ENCODE measurements at regions not wholly inside any gene's neighbourhood (a gene's known extent, or its start where the extent isn't known, plus 50 kb on each side); places are given as distances from the start of the nearest gene placed in this dataset.

DNA sequence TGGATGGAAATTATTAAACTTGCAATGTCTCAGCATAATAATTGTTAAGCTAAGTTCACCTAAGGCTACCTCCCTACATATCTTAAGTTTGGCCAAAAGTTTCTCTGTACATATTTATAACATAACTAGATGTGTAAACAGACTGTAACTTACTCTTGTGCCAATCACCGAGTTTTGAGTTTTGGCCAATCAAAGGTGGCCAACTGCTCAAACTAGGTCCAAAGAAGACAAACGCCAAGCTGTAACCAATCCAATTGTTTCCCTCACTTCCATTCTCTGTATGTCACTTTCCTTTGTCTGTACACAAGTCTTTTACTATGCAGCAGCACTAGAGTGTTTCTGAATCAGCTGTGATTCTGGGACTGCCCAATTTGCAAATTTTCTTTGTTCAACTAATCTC is 197.8 kb downstream of the LYPLAL1 start:
- no peak for TF ChIP-seq CTCF (IDR thresholded peaks at IDR 0.05)
- intact Hi-C loops (cut with DNase I): no loop called here
- no peak overlapping the region for H3K4me3 ChIP-seq

GRCh38 chr1:219367496-219367895 is 193.8 kb downstream of the LYPLAL1 start:
- Histone ChIP-seq H3K27me3 (no peaks in the 10 kb centered on the region), H3K4me1 (no peaks in the 10 kb centered on the region), H3K9me3 (no peaks in the 10 kb centered on the region), H3K4me3 (no peak overlapping the region), H3K36me3 (no peaks in the 10 kb centered on the region), H3K27ac (no peak overlapping the region)
- no peak for DNase-seq (ENCODE audit: low spot score in 2 of 2)
- intact Hi-C loops (cut with DNase I): no loop called here
- no peak for TF ChIP-seq CTCF (IDR thresholded peaks at IDR 0.05)

More for the DNA sequence above, 197.8 kb downstream of the LYPLAL1 start:
- no peaks in the 10 kb centered on the region for H3K4me1 ChIP-seq
- H3K9me3 ChIP-seq: no peaks in the 10 kb centered on the region
- H3K27ac ChIP-seq: no peak overlapping the region
- DNase-seq (ENCODE audit: low spot score in 2 of 2): no peak
- H3K27me3 ChIP-seq: no peaks in the 10 kb centered on the region
- H3K36me3 ChIP-seq: no peaks in the 10 kb centered on the region

DNA sequence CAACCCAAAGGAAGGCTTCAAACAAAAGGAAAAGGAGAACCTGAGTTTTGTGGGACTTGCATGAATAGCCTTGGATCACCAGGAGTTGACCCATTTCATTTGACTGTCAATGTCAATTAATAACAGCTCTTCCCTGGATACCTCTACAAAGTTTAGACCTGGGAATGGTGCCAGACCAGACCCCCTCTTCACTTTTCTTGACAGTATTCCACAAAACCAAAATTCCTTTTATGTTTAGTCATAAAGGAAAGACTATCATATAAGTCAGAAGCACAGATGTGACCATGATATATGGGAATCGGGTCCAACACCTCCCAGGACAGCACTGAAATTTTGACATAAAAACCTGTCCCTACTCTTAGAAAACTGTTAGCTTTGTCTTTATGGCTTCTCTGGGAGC is 191.8 kb downstream of the LYPLAL1 start:
- intact Hi-C loops (cut with DNase I): no loop called here
- H3K27ac ChIP-seq: no peak overlapping the region
- H3K4me1 ChIP-seq: no peaks in the 10 kb centered on the region
- H3K4me3 ChIP-seq: no peak overlapping the region
- no peaks in the 10 kb centered on the region for H3K27me3 ChIP-seq
- no peaks in the 10 kb centered on the region for H3K36me3 ChIP-seq
- DNase-seq (ENCODE audit: low spot score in 2 of 2): no peak
- no peak for TF ChIP-seq CTCF (IDR thresholded peaks at IDR 0.05)
- no peaks in the 10 kb centered on the region for H3K9me3 ChIP-seq

- Histone ChIP-seq H3K27me3 (no peaks in the 10 kb centered on the region), H3K27ac (no peak overlapping the region), H3K9me3 (no peaks in the 10 kb centered on the region), H3K4me1 (no peaks in the 10 kb centered on the region), H3K4me3 (no peak overlapping the region), H3K36me3 (no peaks in the 10 kb centered on the region)
- intact Hi-C loops (cut with DNase I): no loop called here
- no peak for DNase-seq (ENCODE audit: low spot score in 2 of 2)
- no peak for TF ChIP-seq CTCF (IDR thresholded peaks at IDR 0.05)
Measured at GRCh38 chr1:219362702-219363101, 189.0 kb downstream of the LYPLAL1 start.

DNA sequence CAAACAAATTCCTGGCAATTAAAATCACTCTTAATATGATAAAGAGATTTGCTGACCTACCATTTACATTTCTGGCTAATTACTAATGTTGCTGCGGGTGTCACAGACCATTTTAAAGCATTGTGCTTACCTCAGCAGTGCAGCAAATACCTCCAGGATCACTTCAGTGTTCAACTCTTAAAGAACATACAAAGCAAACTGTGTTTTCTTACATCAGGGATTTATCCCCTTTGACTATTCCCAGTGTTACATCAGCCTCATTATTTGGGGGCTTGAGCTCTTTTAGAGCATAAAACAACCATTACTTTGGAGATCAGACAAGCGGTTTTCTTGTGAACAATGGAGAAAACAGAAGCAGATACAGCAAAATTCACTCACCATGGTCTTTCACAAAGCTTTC is 185.4 kb downstream of the LYPLAL1 start:
- intact Hi-C loops (cut with DNase I): no loop called here
- no peaks in the 10 kb centered on the region for H3K36me3 ChIP-seq
- TF ChIP-seq CTCF (IDR thresholded peaks at IDR 0.05): no peak
- no peaks in the 10 kb centered on the region for H3K9me3 ChIP-seq
- no peaks in the 10 kb centered on the region for H3K4me1 ChIP-seq
- no peak overlapping the region for H3K4me3 ChIP-seq
- no peaks in the 10 kb centered on the region for H3K27me3 ChIP-seq
- DNase-seq (ENCODE audit: low spot score in 2 of 2): no peak
- no peak overlapping the region for H3K27ac ChIP-seq

- Histone ChIP-seq H3K27ac (no peak overlapping the region), H3K9me3 (no peaks in the 10 kb centered on the region), H3K27me3 (no peaks in the 10 kb centered on the region), H3K4me3 (no peak overlapping the region), H3K36me3 (no peaks in the 10 kb centered on the region), H3K4me1 (no peaks in the 10 kb centered on the region)
- intact Hi-C loops (cut with DNase I): no loop called here
- DNase-seq (ENCODE audit: low spot score in 2 of 2): no peak
- TF ChIP-seq CTCF (IDR thresholded peaks at IDR 0.05): no peak
Measured at GRCh38 chr1:219358080-219358479, 184.4 kb downstream of the LYPLAL1 start.

All from ascending aorta (tissue), 2 donors.